Forelimb muscle (tissue), 1 donor: ENCODE measurements at regions not wholly inside any gene's neighbourhood (a gene's known extent, or its start where the extent isn't known, plus 50 kb on each side); places are given as distances from the start of the nearest gene placed in this dataset.
A peak's percentile ranks its signal among the peaks of the same experiment; 100 is the strongest.

Experiments
- DNase-seq: peaks from one replicate; pipeline ENCODE4 v3.0.0-alpha.2; 2013; ENCODE audit warnings: low read depth

GRCh38 chr15:37870711-37871110 is 63.7 kb upstream of the TMCO5A start:
- no peak for DNase-seq

GRCh38 chr15:37872661-37873060 is 61.8 kb upstream of the TMCO5A start:
- no peak for DNase-seq

GRCh38 chr15:37873336-37873735 is 61.1 kb upstream of the TMCO5A start:
- no peak for DNase-seq

GRCh38 chr15:37876900-37877299 is 57.5 kb upstream of the TMCO5A start:
- no peak for DNase-seq

GRCh38 chr15:37877851-37878741 is 56.3 kb upstream of the TMCO5A start:
- no peak for DNase-seq

- peak; percentile 6 for DNase-seq
These were observed 54.2 kb upstream of the TMCO5A start for GRCh38 chr15:37880009-37880834.

GRCh38 chr15:37880835-37881153 is 53.6 kb upstream of the TMCO5A start:
- no peak for DNase-seq

- DNase-seq, result no peak
These were observed 53.0 kb upstream of the TMCO5A start for GRCh38 chr15:37881237-37882013.

GRCh38 chr15:37882640-37883039 is 51.8 kb upstream of the TMCO5A start:
- no peak for DNase-seq
